Stimulated activated CD8-positive, alpha-beta memory T cell treated with anti-CD3 and anti-CD28 coated beads, Interleukin-2, amount 100 ng/mL, for 48 hours (primary cell): ENCODE measurements at regions not wholly inside any gene's neighbourhood (a gene's known extent, or its start where the extent isn't known, plus 50 kb on each side); places are given as distances from the start of the nearest gene placed in this dataset.
"Not testable (repeated sequence)": the region's sequence is repeated elsewhere in the genome, so short reads cannot be mapped to it uniquely, and the experiment has no call there.

Experiments
- DNase-seq, 2 donors: peaks; one replicate each; pipeline ENCODE4 v3.0.0-alpha.2; 2020; ENCODE audit warnings: low read depth in 2 of 2

- no peak for DNase-seq
Measured at GRCh38 chr1:14137411-14138134, 437.6 kb downstream of the PRDM2 start.

GRCh38 chr1:14138135-14138506, 438.1 kb downstream of the PRDM2 start:
- no peak for DNase-seq

GRCh38 chr1:14138687-14139086, 438.7 kb downstream of the PRDM2 start:
- no peak for DNase-seq

GRCh38 chr1:14140831-14141401, 440.9 kb downstream of the PRDM2 start:
- no peak for DNase-seq

- no peak for DNase-seq
Measured at GRCh38 chr1:14141656-14142055, 441.7 kb downstream of the PRDM2 start.

- no peak for DNase-seq
Measured at GRCh38 chr1:14142397-14143100, 442.6 kb downstream of the PRDM2 start.

GRCh38 chr1:14143777-14144176, 443.8 kb downstream of the PRDM2 start:
- no peak for DNase-seq

GRCh38 chr1:14148526-14148925, 448.5 kb downstream of the PRDM2 start:
- no peak for DNase-seq

GRCh38 chr1:14149431-14149830, 449.1 kb upstream of the KAZN start:
- no peak for DNase-seq

- no peak for DNase-seq
Measured at GRCh38 chr1:14156543-14156942, 441.9 kb upstream of the KAZN start.

- no peak for DNase-seq
Measured at GRCh38 chr1:14160781-14161180, 437.7 kb upstream of the KAZN start.

- no peak for DNase-seq
Measured at GRCh38 chr1:14163246-14163645, 435.2 kb upstream of the KAZN start.

- no peak for DNase-seq
Measured at GRCh38 chr1:14165371-14165801, 433.1 kb upstream of the KAZN start.

- no peak for DNase-seq
Measured at GRCh38 chr1:14167884-14168283, 430.6 kb upstream of the KAZN start.

- DNase-seq = no peak
Measured at GRCh38 chr1:14168326-14169063, 430.0 kb upstream of the KAZN start.

- no peak for DNase-seq
Measured at GRCh38 chr1:14173598-14173997, 424.9 kb upstream of the KAZN start.

GRCh38 chr1:14177866-14178265, 420.6 kb upstream of the KAZN start:
- DNase-seq = not testable (repeated sequence)

- no peak for DNase-seq
Measured at GRCh38 chr1:14180738-14181137, 417.7 kb upstream of the KAZN start.

GRCh38 chr1:14181191-14181795, 417.2 kb upstream of the KAZN start:
- DNase-seq = no peak

GRCh38 chr1:14182856-14183255, 415.6 kb upstream of the KAZN start:
- no peak for DNase-seq

- DNase-seq = no peak
Measured at GRCh38 chr1:14183329-14183728, 415.2 kb upstream of the KAZN start.

- DNase-seq = no peak
Measured at GRCh38 chr1:14184454-14184853, 414.0 kb upstream of the KAZN start.
